HG03196 (cell line): ENCODE measurements at regions not wholly inside any gene's neighbourhood (a gene's known extent, or its start where the extent isn't known, plus 50 kb on each side); places are given as distances from the start of the nearest gene placed in this dataset.
"Not testable (repeated sequence)": the region's sequence is repeated elsewhere in the genome, so short reads cannot be mapped to it uniquely, and the experiment has no call there.

ENCODE experiments used
- ATAC-seq: cut with Tn5 transposase; IDR thresholded peaks from one replicate; pipeline ENCODE4 v1.9.1; 2021; ENCODE audit not compliant: unreplicated experiment

GRCh38 chr11:49499117-49499516, 290.7 kb upstream of the FOLH1 start:
- ATAC-seq, result no peak

- no peak for ATAC-seq
Observed at GRCh38 chr11:49505231-49505630, 296.8 kb upstream of the FOLH1 start.

GRCh38 chr11:49526240-49526829, 317.9 kb upstream of the FOLH1 start:
- ATAC-seq, result peak; percentile 81

- ATAC-seq, result no peak
Observed at GRCh38 chr11:49533204-49533603, 324.8 kb upstream of the FOLH1 start.

DNA sequence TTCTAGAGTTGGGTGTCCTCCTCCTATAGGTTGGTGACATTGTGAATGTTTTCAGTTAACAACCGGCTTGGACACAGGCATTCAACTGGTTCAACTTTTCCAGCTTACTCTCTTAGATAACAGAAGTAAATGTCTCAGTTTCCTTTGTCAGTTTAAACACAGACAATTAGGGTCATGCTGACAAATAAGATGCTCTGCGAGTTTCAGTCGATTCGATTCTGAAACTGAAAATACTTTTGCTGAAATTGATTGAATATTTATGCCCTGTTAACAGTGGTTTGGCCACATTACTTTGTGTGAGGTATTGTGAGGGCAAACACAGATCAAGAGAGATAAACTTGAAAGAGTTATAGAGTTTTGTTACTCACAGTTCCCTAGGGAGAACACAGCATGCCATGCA, 330.5 kb upstream of the FOLH1 start:
- ATAC-seq, result not testable (repeated sequence)

DNA sequence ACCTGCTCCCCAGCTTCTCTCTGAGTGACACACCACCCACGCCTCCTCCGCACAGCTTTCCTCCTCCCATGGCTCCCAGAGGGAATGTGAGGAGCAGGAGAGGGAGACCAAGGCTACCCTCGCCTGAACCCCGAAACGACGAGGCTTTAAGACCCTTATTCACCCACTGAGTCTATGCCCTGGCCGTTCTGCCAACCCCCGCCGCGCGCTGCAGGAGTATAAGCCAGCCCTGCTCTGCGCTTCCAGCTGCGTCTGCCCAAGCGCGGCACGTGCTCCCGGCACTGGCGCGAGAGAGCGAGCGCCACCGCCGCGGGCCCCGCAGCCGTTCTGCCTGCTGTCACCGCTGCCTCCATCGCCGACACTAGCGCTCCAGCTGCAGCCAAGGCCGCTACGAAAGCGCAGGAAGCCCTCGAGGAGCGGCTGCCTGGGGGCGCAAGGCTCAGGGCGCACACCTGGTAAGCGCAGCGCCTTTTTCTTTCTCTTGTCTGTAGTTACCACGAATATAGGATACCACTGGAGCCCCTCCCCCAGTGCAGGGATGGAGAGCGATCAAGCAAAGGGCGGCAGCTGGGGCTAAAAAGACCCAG, 350.0 kb upstream of the FOLH1 start:
- ATAC-seq, result not testable (repeated sequence)

- ATAC-seq, result not testable (repeated sequence)
Observed at GRCh38 chr11:49560593-49560992, 352.2 kb upstream of the FOLH1 start.

- ATAC-seq, result not testable (repeated sequence)
Observed at GRCh38 chr11:49561240-49561880, 353.0 kb upstream of the FOLH1 start.

GRCh38 chr11:49562262-49562661, 353.9 kb upstream of the FOLH1 start:
- not testable (repeated sequence) for ATAC-seq

DNA sequence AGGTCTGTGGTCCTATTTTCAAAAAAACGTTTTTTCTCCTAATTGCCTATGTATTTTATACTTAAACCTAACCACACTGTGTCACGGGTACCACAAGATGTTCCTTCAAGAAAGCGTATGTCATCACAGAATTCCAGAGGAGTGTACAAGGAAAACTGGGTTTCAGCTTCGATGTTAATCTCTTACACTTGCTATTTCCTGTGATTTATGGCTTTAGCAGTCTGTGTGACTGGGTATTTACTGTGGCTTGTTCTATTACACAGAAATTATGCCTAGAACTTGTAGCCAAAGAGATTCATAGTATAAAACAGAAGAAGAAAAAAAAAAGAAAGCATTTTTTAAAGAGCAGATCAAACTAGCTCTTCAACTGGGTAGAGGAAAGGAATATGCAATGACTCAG, 371.1 kb upstream of the FOLH1 start:
- not testable (repeated sequence) for ATAC-seq

- ATAC-seq, result not testable (repeated sequence)
Observed at GRCh38 chr11:49585495-49585894, 366.7 kb upstream of the OR4C13 start.

DNA sequence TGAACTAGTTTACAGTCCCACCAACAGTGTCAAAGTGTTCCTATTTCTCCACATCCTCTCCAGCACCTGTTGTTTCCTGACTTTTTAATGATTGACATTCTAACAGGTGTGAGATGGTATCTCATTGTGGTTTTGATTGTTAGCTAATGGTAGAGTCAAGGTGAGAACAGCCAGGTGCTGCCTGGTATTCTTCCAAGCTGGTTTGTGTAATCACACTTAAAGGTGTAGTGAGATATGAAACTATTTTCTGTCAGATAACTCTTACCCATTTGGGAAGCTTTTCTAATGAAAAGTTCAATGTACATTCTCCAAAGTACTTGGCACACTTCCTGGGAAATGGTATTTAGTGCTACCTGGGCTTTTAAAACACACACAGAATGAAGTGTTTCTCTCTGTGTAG, 343.3 kb upstream of the OR4C13 start:
- ATAC-seq, result not testable (repeated sequence)

DNA sequence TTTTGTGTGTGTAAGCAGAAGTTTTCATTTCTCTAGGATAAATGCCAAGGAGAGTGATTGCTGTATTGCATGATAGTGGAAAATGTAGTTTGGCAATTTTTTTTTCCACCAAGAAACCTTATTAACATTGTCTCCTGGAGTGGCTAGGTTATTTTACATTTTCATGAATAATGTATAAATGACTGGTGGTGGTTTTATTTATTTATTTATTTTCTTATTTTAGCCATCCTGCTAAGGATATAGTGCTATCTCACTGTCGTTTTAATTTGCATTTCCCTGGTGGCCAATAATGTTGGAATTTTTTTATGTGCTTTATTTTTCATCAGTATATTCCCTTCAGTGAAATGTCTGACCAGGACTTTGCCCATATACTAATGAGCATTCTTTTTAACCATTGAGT, 328.3 kb upstream of the OR4C13 start:
- ATAC-seq, result not testable (repeated sequence)

DNA sequence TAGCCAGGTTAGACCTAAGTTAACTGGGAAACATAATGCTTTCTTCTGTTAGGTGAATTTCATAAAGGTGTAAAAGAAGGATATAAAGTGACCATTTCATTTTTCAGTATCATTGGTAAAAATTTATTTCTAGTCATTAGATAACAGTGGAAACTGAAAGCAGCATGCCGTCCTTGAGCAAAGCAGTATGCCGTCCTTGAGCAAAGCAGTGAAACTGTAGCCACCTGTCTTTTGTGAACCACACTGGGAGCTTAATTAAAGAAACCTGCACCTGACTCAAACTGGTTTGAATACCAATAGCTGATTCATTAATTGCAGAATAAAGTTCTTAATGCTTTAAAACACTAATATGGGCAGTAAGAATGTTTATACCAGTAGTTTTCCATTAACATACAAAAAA, 281.5 kb upstream of the OR4C13 start:
- not testable (repeated sequence) for ATAC-seq

- not testable (repeated sequence) for ATAC-seq
Observed at GRCh38 chr11:49702121-49702520, 250.1 kb upstream of the OR4C13 start.

DNA sequence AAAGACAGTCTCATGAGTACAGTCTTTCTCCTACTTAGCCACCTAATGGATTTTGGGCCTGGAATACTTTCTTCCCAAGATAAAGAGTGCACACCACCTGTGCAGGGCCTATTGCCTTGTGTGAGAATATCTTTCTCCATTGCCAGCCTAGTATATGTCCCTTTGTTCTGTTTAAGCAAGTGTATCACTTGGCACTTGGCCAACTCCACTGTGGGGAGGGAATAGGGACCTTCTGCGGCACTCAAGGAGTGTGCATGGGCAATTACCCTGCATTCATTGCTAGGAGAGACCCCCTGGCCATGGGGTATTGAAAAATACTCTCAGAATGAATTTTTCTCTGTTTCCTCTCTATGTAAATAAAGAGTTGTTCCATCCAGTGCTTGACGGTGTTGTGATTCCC, 201.7 kb upstream of the OR4C13 start:
- not testable (repeated sequence) for ATAC-seq

DNA sequence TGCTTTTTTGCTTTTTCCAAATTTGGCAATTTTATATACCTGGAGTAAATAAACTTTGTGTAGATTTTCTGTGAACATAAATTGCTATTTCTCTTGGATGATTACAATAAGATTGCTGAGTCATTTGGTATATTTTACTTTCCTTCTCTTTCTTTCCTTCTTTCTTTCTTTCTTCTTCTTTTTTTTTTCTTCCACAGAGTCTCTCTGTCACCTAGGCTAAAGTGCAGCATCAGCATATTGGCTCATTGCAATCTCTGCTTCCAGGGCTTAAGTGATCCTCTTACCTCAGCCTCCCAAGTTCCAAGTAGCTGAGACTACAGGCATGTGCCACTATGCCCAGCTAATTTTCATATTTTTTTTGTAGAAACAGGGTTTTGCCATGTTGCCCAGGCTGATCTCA, 201.2 kb upstream of the OR4C13 start:
- not testable (repeated sequence) for ATAC-seq

DNA sequence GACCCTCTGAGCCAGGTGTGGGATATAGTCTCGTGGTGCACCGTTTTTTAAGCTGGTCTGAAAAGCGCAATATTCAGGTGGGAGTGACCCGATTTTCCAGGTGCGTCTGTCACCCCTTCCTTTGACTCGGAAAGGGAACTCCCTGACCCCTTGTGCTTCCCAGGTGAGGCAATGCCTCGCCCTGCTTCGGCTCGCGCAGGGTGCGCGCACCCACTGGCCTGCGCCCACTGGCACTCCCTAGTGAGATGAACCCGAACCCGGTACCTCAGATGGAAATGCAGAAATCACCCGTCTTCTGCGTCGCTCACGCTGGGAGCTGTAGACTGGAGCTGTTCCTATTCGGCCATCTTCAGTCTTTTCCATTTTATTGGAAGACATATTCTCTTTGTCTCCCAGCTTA, 171.4 kb upstream of the OR4C13 start:
- not testable (repeated sequence) for ATAC-seq

- ATAC-seq, result not testable (repeated sequence)
Observed at GRCh38 chr11:49782000-49782399, 170.2 kb upstream of the OR4C13 start.

GRCh38 chr11:49783841-49784240, 168.3 kb upstream of the OR4C13 start:
- ATAC-seq, result not testable (repeated sequence)

- ATAC-seq, result not testable (repeated sequence)
Observed at GRCh38 chr11:49789787-49790186, 162.4 kb upstream of the OR4C13 start.

DNA sequence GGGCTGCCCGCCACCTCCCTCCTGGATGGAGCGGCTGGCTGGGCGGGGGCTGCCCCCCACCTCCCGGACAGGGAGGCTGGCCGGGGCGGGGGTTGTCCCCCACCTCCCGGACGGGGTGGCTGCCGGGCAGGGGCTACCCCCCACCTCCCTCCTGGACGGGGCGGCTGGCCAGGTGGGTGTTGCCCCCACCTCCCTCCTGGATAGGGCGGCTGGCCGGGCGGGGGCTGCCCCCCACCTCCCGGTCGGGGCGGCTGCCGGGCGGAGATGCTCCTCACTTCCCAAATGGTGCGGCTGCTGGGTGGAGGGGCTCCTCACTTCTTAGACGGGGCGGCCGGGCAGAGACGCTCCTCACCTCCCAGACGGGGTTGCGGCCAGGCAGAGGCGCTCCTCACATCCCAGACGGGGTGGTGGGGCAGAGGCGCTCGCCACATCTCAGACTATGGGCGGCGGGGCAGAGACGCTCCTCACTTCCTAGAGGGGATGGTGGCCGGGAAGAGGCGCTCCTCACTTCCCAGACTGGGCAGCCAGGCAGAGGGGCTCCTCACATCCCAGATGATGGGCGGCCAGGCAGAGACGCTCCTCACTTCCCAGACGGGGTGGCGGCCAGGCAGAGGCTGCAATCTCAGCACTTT, 153.9 kb upstream of the OR4C13 start:
- not testable (repeated sequence) for ATAC-seq
